GM18520 (cell line): ENCODE measurements at regions not wholly inside any gene's neighbourhood (a gene's known extent, or its start where the extent isn't known, plus 50 kb on each side); places are given as distances from the start of the nearest gene placed in this dataset.
"Not testable (repeated sequence)": the region's sequence is repeated elsewhere in the genome, so short reads cannot be mapped to it uniquely, and the experiment has no call there.

Experiments
- ATAC-seq: cut with Tn5 transposase; IDR thresholded peaks from one replicate; pipeline ENCODE4 v1.9.1; 2021; ENCODE audit not compliant: unreplicated experiment

DNA sequence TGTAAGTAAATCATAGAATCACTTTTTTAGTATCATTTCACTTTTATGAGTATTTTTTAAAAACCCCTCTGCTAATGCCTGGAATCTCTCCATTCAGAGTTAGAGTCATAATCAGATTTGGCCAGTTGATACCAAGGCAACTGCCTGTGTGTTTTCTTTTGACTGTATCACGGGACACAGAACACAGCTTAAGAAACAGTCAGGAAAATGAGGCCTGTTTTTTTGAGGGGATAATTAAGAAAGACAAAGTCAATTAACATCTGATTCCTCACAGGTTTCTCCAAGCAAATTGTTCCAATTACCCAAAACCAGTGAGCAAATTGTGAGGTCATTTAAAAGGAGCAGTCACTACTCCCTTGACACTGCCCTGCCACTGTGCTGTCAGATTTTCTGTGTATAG is 944.5 kb upstream of the SOX9 start:
- ATAC-seq: no peak

DNA sequence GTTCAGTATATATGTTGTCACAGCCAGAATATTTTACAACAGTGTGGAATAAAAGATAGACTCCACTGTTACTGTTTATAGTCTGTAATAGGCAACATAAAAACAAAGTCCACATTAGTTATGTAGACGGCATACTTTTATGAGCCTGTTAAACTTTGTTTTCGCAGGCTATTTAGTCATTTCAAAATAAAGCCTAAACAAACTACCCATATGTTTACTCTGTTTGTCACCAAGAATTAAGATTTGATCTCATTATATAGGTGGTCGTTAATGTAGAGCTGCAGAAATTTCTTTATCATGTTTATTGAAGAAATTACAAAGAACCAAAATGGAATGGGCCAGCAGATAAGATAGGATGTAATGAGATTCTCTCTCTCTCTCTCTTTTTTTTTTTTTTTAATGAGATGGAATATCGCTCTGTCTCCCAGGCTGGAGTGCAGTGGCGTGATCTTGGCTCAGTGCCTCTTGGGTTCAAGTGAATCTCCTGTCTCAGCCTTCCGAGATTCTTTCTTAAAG is 943.8 kb upstream of the SOX9 start:
- no peak for ATAC-seq

DNA sequence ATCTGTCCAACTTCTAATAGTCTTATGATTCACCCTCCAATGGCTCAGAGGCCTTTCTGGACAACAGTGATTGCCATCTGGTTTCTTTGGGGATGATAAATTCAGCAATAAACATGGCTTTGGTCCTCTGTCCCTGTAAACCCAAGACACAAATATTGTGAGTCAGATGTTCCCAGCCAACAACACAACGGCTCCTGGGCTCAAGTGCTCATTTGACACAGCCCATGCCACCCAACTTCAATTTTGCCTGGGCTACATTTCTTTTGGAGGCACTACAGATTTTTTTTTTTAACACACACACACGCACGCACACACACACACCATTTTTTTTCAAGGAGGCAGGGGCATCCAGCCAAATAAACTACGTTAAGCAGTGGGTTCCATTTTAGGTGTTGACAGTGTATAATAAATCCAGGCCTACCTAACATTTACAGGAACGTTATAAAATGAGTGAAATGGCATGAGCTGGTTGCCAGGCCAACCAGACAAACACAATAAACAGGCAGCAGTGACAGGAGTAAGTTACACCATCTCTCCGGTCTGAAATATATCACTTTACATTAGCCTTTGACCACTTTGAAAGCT is 939.9 kb upstream of the SOX9 start:
- no peak for ATAC-seq

DNA sequence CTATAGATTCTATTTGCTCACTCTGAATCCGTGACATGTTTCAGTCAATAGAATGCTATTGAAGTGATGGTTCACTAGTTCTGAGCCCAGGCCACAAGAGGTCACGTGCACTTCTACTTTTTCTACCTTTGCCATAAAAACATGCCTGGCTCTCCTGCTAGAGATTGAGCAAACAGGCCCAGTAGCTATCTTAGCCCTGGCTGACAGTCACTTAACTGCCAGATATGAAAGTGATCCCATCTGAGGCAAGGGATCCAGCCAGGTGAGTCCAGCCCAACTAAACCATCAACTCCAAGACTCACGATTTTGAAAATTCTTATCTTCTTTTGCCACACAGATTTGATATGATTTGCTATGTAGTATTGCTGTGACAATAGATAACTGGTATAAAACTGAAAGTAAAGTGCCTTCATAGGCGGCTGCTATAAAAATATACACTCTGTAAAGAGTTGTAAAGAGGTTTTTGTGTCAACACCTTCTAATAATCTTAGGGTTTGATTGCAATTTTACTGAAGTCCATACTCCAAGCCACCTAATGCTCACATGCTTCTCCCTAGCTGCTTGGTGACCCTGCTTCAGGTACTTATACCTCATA is 937.7 kb upstream of the SOX9 start:
- ATAC-seq: no peak

DNA sequence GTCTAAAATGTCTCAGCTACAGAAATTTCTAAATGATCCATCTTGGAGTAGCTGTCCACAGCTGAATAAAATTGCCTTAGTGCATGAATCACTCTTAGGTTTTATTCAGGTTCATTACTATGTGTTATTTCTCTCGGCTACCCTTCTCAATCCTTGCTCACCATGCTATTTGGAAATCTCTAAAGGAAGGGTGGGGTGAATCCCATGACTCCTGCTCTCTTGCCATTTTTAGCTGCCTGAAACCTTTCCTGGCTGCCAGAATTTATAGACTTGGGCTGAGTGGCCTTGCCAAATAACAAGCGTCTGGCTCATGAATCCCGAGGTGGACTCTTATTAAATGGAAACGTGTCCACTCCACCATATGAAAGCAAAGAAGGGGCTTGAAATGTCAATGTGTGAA is 936.1 kb upstream of the SOX9 start:
- no peak for ATAC-seq

DNA sequence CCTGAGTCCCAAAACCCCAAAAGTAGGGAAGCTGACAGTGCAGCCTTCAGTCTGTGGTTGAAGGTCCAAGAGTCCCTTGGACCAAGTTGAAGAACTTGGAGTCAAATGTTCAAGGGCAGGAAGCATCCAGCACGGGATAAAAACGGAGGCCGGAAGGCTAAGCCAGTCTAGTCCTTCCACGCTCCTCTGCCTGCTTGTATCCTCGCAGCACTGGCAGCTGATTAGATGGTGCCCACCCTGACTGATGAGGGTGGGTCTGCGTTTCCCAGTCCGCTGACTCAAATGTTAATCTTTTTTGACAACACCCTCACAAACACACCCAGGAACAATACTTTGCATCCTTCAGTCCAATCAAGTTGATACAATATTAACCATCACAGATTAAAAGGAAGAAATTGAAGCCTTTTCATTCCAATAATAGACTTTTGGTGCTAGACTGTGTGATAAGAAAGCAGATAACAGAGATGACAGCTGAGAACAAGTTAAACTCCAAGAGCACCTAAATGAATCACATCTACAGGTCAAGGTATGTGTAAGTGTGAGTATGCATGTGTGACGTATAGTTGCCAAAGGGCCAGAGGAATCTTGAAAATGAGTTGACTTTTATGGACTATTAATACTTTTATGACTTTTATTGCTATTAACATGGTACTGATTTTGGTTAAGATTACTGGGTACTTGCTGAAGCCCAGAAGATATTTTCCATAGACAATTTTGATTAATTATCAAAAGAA is 933.5 kb upstream of the SOX9 start:
- no peak for ATAC-seq

DNA sequence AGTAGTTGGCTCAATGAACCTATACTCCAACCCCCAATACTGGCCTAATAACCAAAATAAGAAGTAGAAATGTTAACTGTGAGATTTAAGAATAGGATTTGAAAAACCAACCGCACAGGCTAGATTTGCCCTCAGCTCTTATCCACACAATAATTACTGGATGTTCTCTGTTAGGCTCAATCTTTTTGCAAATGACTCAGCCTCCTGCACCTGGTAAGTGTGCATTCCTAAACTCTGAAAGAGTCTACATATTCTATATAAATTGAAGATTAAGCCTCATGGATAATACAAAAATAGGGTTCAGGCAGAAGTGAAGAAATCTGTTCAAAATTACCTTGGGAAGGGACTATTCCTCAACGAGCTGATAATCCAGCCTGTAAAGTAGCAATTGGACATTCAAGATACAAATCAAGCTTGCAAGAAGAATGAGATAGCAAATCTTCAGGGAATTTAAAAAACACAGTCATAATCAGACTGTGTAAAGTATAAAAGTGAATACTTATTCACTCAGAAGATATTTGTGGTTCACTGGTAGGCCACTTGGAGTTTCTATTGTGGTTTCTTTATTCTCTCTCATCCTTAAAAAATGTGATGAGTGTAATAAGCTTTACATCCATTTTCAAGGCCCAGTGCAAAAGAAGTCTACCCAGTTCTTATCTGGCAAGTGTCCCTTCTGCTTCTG is 931.9 kb upstream of the SOX9 start:
- ATAC-seq: no peak

DNA sequence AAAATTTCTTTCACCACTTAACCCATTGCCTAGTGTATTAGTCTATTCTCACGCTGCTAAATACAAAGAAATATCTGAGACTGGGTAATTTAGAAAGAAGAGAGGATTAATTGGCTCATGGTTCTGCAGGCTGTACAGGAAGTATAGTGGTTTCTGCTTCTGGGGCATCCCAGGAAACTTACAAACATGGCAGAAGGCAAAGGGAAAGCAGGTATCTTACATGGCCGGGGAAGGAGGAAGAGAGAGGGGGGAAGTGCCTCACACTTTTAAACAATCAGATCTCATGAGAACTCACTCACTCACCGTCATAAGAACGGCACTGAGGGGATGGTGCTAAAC is 931.4 kb upstream of the SOX9 start:
- ATAC-seq: no peak

DNA sequence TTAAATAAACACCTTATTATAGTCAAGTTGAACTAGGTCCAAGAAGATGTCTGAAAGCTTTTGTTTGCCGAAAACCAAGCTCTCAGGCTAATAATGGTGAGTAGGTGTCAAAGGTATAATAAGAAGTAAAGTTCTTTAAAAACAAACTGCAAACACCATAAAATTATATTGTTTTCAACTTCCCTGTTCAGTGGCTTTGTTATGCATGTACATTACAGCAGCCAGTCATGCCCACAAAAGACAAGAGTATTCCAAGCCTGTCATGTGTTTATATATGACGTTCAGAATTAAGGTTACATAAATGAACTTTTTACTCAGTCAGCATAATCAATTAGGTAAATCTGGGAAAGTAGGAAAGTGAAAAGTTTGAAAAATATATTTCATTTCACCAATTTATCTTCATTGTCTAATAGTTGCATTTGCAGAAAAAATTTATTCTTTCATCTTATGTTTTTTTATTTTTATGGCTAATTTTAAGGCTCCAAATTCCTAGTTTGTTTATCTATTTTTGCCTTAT is 928.7 kb upstream of the SOX9 start:
- no peak for ATAC-seq

DNA sequence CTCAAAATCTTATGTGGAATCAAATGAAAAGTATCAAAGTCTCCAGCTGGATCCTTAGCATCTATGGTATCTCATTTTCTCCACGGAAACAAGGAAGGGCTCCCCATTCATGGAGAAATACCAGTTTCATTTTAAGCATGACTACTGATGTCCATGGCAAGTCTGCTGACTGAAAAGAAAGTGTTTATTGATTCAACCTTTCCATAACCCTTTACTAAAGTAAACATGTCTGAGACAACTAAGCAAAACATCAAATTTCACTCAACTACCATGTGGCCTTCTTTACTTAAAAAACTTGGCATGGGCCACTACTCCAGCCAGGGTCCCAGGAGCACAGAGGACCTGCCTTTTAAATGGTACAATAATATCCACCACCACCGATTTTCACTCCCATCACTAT is 928.0 kb upstream of the SOX9 start:
- ATAC-seq: no peak

DNA sequence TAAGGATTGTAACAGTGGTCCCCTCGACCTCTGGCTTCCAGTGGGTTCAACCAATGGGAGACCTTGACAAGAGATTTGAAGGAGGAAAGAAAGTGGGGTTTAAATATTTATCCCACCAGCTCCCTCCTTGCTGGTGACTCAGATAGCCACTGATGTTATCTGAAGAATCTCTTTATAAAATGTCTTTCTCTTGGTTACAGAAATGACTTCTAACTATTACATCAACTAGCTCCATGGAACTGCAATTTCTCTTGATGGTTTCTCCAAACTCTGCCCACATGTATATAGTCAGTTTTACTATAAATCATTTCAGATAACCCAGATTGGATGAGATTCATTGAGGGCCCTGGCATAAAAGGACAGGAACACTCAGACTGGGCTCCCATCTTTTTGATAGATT is 920.2 kb upstream of the SOX9 start:
- no peak for ATAC-seq

DNA sequence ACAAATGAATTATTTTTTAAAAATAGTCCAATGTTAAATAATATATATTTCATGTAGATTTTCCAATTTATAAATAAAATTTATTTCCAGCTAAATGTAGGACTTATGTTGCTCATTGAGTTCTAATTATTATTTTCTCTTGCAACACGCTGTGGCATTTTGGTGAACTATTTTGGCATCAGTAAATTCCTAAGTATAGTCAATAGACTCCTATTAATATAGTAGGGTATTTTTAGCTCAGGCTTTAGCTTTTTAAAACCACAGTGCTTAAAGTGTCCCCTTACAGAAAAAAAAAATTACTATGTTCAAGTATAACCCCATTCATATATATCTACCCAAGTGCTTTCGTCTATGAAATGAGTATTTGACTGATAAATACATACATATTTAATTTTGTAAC is 919.2 kb upstream of the SOX9 start:
- no peak for ATAC-seq

DNA sequence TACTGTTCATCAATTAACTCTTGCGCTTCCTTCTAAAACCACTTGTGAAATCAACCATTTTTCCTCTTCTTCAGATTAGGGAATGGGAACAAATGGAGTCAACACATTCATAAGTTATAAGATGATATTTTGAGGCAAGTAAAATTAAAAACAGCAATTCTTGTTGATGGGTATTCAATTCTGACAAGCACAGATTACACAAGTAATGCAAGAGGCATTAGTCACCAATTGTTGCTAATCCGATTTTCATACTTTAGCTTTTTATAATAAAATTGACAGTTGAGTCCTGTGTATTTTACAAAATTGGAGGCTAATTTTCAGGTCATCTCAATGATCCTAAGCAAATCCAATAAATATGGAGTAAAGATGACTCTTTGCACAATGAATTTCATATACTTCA is 918.4 kb upstream of the SOX9 start:
- ATAC-seq: no peak

DNA sequence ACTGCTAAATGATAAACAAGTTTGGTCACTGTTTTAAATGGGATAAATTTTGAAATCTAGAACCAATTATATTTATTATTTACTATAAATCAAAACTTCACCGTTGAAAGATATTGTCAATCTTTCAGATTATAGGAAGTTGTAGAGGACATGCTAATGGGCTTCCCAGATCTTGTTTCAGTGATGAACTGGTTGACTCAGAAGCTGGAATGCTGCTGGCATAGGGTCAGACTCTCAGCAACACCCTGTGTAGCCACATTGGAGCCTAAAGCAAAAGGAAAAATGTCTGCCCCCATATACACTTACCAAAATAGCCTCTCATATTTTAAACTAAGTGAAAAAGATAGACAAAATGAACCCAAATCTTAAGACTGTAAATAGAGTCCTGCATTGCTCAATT is 916.9 kb upstream of the SOX9 start:
- no peak for ATAC-seq

DNA sequence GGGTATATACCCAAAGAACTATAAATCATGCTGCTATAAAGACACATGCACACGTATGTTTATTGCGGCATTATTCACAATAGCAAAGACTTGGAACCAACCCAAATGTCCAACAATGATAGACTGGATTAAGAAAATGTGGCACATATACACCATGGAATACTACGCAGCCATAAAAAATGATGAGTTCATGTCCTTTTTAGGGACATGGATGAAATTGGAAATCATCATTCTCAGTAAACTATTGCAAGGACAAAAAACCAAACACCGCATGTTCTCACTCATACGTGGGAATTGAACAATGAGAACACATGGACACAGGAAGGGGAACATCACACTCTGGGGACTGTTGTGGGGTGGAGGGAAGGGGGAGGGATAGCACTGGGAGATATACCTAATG is 914.9 kb upstream of the SOX9 start:
- ATAC-seq: not testable (repeated sequence)

DNA sequence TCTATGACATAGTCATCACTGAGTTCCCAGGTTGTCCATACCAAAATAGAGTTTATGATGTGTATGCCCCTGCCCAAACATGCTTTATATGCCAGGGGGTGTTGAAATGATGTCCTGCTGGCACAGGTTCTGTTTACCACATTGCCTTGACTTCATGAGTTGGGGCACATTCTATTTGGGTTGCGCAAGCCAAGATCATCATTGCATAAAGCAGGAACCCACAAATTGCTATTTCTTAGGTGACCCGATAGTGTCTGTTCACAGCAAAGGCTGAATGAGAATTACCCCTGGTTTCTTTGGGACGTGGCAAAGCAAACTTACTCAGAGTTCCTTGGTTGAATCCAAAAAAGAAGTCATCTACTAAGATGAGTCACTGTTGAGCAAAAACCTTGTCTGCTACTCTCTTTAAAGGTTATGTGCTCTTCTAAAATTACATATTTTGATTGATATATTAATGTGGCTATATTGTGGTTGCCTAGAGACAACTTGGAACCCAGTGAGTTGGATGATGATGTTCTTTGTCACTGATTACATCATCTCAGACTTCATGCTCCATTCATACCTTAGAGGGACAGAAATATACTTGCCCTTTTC is 912.6 kb upstream of the SOX9 start:
- ATAC-seq: no peak

DNA sequence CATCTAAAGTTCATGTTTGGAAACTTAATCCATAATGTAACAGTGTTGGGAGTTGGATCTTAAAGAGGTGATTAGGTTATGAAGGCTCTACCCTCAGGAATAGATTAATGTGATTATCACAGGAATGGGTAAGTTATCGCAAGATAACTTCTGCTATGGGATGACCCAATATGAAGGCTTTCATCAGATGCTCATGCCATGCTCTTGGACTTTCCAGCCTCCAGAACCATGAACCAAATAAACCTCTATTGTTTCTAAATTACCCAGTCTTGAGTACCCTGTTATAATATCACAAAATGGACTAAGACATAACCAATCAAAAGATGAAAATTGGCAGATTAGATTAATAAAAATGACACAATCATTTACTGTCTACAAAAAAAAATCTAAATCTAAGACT is 906.9 kb upstream of the SOX9 start:
- no peak for ATAC-seq

DNA sequence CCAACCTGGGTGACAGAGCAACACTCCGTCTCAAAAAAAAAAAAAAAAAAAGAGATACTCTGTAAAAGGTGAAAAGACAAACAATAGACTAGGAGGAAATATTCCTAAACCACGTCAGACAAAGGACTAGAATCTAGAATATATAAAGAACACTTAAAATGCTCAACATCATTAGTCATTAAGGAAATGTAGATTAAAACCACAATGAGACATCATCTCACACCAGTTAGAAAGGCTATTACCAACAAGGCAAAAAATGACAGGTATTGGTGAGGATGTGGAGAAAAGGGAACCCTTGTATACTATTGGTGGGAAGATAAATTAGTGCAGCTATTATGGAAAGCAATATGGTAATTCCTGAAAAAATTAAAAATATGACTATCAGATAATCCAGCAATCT is 903.1 kb upstream of the SOX9 start:
- no peak for ATAC-seq

DNA sequence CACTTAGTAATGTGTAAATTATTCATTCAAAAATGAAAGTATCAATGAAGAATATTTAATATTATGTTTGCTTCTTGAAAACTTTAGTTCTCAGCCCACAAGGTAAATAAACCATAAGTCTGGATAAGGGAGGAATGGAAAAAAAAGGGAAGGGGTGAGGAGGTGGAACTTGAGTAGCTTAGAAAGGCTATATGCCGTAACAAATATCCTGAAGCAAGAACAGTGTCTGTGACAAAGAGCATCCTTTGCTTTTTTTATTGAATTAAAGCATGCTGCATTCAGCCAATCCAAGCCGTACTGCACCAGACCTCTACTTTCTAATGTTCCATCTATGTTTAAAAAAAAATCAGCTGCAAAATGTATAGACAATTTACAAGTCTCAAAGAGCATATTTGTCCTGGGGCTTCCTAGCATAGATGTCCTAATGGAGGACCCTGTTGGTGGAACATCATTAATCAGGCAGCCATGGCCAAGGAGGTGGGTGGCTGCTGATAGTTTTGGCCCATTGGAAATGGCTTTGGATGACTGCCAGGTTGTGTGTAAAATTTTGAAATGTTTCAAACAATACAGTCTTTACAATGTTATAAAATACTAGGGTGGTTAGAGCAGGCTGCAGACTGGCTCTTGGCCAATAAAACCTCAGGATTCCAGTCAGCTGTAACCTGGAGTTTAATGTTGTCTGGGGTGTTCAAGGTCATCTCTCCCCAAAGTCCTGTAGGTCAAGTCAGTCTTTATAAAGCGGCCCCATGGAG is 895.8 kb upstream of the SOX9 start:
- no peak for ATAC-seq

DNA sequence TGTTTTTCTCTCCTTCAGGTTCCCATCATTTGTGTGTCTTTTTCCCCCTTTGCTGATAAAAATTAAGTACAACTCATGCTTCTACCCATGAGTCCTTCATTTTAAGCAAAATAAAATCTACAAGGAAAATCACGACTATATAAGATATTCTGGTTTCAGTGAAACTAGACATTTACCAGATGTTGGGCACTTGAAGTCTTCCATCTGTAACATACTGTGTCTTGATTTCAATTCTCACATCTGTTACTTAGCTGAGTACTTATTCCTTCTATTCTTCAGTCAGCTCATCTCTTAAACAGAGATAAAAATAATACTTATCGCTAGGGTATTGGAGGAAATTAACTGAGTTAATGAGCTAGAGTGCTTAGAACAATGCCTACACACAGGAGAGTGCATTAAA is 893.0 kb upstream of the SOX9 start:
- no peak for ATAC-seq

DNA sequence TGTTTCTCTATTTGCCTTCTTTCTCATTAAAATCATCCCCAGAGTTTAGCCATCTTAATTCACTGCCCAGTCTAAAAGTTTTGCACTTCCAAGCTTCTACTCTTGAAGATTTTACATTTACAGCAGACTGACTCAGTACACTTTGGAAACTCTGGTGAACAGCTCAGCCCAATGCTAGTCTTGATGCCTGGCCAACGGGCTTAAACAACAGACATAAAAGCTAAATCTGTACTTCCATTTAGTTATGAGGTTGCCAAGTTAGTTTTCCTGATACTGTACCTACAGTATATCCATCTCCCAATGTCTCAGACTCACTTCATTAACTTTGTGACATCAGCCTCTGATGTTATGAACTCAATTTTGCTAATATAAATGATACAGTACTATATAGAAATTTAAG is 891.8 kb upstream of the SOX9 start:
- ATAC-seq: no peak
